HEK293T (cell line): ENCODE measurements at regions not wholly inside any gene's neighbourhood (a gene's known extent, or its start where the extent isn't known, plus 50 kb on each side); places are given as distances from the start of the nearest gene placed in this dataset.

ENCODE experiments used
- BHLHE40 ChIP-seq: fragments of 450-650 bp; IDR thresholded peaks from 2 replicates; pipeline ENCODE4 v1.6.1; 2016; ENCODE audit warnings: mild to moderate bottlenecking, moderate library complexity, borderline replicate concordance
- FOXA1 ChIP-seq: fragments of 450-650 bp; IDR thresholded peaks from 2 replicates; pipeline ENCODE4 v1.6.1; 2016; ENCODE audit warnings: mild to moderate bottlenecking
- FOXM1 ChIP-seq: fragments of 450-650 bp; IDR thresholded peaks from 2 replicates; pipeline ENCODE4 v1.6.1; 2017; ENCODE audit warnings: mild to moderate bottlenecking, borderline replicate concordance
- TF ChIP-seq, protein P1 (sequence below): fragments of 450-650 bp; IDR thresholded peaks from 2 replicates; pipeline ENCODE4 v1.6.1; 2016

DNA sequence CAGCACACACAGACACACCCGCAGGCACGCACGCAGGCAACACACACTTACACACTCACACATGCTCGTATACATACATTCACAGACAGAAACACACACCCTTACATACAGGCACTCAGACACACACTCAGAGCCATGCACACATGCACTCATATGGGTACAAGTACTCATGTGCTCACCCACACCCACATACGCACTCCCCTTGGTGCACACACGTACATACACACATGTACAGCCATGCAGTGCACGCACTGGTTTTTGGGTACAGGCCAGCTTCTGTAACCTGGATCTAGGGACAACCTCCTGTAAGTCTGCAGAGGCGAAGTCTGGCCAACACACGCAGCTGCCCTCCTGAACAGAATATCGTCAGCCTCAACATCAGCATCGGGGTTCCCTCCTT, 221.3 kb upstream of the RTL1 start:
- TF ChIP-seq FOXA1 (no peak), BHLHE40 (no peak), FOXM1 (no peak)
- TF ChIP-seq, protein P1, sequence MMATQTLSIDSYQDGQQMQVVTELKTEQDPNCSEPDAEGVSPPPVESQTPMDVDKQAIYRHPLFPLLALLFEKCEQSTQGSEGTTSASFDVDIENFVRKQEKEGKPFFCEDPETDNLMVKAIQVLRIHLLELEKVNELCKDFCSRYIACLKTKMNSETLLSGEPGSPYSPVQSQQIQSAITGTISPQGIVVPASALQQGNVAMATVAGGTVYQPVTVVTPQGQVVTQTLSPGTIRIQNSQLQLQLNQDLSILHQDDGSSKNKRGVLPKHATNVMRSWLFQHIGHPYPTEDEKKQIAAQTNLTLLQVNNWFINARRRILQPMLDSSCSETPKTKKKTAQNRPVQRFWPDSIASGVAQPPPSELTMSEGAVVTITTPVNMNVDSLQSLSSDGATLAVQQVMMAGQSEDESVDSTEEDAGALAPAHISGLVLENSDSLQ: no peak
